ENCODE measurements at regions not wholly inside any gene's neighbourhood (a gene's known extent, or its start where the extent isn't known, plus 50 kb on each side); places are given as distances from the start of the nearest gene placed in this dataset.
"Not testable (repeated sequence)": the region's sequence is repeated elsewhere in the genome, so short reads cannot be mapped to it uniquely, and the experiment has no call there.

DNA sequence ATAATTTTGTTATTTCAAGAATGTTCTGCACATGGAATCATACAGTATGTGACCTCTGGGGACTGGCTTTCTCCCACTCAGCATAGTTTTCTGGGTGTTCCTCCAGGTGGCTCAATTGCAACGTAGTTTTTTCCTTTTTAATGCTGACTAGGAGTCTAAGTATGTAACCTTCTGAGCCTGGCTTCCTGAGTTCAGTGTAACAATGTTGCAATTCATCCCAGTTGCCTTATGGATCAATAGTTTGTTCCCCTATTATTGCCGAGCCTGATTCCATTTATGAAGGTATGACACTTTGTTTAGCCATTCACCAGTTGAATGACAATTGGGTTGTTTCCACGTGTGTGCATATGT, 128.3 kb downstream of the CRYBB2 start:
- DNase-seq, result no peak
- intact Hi-C loops (cut with DNase I), result no loop called here

DNA sequence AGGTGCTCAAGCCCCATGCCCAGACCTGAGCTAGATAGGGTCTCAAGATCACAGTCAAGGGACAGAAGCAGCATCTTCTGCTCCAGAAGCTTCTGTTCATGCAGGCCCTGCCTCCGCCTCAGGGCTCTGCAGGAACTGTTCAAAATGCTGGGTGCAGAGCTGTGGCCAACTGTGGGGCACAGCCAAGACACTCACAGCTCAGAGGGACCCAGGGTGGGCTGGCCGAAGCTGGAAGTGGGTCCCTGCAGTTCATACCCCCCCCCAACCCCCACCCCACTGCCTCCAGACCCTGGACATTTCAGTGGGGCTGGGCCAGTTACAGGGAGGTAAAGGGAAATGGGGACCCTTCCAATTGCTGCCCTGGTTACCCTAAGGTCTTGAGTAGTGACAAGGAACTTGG, 129.0 kb downstream of the CRYBB2 start:
- peak in 1 of 42 donors; percentile 7 for DNase-seq
- intact Hi-C loops (cut with DNase I), result no loop called here

DNA sequence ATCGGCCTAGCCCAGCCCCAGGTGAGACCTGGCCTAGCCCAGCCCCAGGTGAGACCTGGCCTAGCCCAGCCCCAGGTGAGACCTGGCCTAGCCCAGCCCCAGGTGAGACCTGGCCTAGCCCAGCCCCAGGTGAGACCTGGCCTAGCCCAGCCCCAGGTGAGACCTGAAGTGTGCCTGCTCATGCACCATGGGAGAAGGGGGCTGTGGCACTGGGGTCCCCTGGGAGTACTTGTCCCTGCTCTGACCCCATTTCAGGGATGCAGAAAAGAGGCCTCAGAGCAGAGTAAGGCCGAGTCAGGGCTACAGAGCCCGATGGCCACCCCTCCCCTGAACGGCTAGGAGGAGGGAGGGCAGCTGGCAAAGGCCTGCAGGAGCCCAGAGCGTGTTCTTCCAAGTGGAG, 129.6 kb downstream of the CRYBB2 start:
- DNase-seq, result peak in 1 of 42 donors; percentile 9
- intact Hi-C loops (cut with DNase I), result not testable (repeated sequence)

DNA sequence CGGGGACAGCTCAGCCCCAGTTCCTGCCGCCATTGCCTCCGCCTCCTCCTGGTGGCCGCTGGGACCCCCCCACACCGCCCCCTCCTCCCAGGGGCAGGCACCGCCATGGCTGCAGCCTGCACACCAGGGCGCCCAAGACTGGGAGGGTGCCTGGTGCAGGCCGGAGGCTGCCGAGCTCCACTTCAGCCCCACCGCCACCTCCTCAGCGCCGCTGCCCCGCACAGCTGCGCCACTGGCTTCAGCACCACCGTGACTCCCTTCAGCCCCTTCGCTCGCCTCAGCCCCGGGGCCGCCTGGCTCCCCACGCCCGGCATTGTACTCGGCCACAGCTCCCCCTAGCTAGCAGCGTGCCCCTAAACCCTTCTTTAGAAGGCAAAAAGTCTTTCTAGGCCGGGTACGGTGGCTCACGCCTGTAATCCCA, 131.1 kb downstream of the CRYBB2 start:
- peak in 6 of 42 donors; percentile 2 to 29 (median 8) for DNase-seq
- intact Hi-C loops (cut with DNase I), result no loop called here

DNA sequence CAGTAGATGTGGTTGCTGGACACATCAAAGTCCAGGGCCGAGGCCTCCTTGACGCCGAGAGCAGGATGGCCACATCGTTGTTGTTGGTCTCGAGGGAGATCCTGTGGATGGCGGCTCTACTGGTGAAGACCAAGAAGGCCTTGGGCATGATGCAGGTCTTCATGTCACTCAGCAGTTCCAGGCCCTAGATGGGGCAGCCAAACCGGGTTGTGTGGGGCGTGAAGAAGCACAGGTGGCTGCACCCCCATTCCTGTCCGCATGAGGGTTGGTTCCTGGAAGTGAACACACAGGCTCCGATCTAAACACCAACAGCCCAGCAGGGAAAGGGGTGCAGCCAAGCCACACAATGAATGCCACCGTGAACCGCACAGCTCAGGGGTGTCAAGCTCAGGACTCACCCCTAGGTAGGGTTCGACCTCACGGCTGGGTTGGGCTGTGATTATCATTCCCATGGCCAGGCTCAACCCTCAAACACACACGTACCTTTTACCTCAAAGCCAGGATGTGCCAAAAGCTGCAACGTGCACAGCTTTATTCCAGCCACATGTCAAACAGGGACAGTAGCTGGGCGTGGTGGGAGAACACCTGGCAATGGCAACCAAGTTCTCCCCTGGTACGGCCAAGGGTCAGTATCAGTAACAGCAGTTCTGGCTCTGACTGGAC, 132.3 kb downstream of the CRYBB2 start:
- intact Hi-C loops (cut with DNase I), result no loop called here
- peak in 7 of 42 donors; percentile 4 to 29 (median 12) for DNase-seq

DNA sequence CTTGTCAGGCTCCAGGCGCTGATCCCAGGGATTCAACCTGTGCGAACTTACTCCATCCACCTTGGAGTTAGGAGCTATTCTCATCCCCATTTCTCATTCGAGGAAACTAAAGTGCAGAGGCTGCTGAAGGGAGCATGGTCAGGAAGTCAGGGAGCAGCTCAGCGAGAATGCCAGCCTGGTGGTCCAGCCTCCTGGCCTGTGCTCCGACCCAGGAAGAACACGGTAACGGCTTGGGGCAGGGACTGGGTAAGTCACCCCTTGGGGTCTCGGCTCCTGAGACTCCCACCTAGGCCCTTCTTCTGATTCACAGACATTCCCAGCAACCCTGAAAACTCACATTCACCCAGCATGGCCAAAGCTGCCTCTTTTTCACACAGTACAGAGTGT, 132.8 kb downstream of the CRYBB2 start:
- intact Hi-C loops (cut with DNase I), result no loop called here
- peak in 4 of 42 donors; percentile 4 to 18 (median 12) for DNase-seq

DNA sequence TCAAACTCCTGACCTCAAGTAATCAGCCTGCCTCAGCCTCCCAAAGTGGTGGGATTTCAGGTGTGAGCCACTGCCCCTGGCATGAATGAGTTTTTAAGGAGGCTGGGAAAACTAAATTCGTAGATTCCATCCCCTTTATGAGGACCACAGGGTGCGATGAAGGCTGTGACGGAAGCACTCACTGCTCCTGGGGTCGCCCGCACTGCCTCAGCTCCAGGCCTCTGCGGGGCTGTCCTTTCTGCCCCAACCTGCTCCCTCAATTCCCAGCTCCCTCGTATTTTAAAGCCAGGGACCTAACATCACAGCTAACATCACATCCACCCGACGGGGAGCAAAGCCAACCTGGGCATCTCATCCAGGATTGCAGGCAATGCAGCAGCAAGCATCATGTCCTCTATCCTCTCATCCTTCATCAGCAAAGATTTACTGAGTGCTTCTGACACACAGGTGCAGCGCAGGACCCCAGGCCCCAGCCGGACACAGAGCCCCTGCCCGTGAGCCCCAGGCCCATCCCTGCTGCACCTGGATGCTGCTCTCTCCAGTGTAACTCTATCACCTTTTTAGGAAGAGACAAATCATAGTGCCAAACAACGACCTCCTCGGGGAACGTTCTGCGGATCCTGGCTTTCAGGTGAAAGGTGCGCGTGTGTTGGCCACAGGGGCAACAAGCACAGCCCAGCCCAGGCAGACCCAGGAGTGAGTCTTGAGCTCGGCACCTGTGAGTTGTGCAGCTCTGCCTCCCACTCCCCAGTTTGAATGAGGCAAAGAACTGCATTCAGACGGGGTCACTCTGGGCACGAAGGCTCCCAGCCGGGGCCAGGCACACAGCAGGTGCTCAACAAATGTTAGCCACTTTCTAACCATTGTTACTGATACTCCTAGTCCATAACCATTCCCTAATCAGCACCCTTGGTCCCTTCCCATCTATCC, 134.3 kb downstream of the CRYBB2 start:
- DNase-seq, result peak in 8 of 42 donors; percentile 3 to 21 (median 6)
- intact Hi-C loops (cut with DNase I), result no loop called here

DNA sequence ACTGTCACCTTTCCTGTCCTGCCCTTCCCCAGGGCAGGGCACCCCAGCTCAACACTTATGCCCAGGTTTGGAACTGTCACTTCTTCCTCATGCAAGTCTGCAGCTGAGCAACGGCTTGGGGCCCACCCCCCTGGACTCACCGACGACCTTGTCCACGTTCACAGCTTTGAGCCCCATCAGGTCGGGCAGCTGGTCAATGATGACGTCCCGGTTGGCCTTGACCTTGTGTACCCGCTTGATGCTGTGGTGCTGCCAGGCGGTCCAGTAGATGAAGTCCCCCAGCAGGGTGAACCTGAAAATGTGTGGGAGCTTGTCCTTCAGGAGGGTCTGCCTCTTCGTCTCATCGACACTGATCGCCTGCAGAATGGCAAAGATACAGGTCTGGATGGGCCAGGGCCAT, 135.0 kb downstream of the CRYBB2 start:
- DNase-seq, result peak in 6 of 42 donors; percentile 3 to 24 (median 10)
- intact Hi-C loops (cut with DNase I), result no loop called here

DNA sequence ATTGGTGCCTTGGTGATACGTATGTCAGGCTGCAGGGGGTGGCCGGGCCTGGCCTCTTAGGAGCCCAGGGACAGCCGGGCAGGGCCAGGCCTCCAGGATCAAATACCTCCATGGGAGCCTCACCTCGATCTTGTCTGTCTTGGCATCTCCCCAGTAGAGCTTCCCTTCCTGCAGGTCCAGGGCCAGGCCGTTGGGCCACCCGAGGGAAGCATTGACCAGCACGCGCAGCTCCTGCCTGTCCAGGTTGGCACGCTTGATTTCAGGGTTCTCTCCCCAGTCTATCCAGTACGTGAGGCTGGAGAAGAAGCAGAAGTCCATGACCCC, 137.7 kb downstream of the CRYBB2 start:
- intact Hi-C loops (cut with DNase I), result no loop called here
- DNase-seq, result peak in 2 of 42 donors; percentile 2 to 16

DNA sequence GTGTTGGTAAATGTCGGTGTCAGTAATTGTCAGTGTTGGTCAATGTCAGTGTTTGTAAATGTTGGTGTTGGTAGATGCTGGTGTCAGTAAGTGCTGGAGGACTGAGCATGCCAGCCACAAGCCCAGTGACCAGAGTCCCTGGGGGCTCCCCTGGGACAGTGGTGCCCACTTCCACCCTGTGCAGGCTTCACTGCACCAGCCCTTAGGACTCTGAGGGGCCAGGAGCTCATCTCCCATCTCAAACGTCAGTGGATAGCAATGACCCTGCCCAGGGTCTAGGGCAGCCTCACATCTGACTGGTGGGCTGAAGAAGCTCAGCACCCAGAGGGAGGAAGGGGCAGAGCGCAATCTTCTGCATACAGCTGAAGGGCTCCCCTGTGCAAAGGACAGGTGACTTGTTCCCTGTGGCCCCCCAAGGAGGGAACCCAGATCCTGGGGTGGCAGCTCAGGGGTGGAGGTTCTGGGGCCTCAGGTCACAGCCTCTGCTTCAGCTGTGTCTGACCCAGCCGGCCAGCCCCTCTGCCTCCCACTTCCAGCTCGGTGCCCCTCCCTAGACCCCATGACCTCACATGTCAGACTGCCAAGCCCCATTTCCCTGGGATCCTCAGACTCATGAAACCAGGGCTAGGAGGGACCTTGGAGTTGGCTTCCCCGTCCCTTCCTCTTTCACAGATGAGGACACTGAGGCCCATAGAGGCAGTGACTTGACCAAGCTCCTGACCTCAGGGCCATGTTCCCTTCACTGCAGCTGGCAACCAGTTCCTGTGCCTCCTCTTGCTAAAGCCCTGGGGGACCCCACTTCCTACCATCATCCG, 138.4 kb downstream of the CRYBB2 start:
- DNase-seq, result peak in 4 of 42 donors; percentile 5 to 17 (median 14)
- intact Hi-C loops (cut with DNase I), result no loop called here

DNA sequence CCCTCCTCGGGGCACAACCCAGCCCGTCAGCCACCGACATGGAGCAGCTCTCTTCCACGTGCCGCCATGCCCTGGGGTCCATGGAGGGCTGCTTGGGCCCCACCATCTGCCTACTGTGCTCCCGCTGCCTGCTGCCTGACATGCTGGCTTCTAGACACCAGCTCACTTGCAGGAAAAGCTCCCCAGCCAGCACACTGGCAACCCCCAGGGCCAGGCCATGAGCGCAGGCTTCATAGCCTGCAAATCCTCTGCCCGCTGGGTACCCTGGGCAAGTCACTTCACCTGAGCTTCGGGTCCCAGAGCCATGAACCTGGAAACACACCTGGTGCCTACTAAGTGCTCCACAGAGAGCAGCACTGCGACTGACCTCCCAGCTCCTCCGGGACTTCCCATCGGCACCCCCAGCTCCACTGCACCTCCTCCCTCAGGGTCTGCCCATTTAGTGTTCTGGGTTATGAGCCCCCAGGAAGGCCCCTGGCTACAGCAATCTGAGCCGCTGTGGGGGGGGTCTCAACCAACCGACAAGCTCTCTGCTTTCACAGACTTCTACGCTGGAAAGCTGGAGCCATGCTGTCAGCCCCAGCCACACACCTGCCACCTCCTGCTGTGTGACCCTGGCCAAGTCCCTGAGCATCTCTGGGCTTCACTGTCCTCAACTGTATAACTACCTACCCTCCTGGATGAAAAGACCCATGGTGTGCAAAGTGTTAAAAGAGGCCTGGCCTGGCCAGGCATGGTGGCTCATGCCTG, 139.2 kb downstream of the CRYBB2 start:
- intact Hi-C loops (cut with DNase I), result no loop called here
- DNase-seq, result peak in 3 of 42 donors; percentile 11 to 21 (median 13)

DNA sequence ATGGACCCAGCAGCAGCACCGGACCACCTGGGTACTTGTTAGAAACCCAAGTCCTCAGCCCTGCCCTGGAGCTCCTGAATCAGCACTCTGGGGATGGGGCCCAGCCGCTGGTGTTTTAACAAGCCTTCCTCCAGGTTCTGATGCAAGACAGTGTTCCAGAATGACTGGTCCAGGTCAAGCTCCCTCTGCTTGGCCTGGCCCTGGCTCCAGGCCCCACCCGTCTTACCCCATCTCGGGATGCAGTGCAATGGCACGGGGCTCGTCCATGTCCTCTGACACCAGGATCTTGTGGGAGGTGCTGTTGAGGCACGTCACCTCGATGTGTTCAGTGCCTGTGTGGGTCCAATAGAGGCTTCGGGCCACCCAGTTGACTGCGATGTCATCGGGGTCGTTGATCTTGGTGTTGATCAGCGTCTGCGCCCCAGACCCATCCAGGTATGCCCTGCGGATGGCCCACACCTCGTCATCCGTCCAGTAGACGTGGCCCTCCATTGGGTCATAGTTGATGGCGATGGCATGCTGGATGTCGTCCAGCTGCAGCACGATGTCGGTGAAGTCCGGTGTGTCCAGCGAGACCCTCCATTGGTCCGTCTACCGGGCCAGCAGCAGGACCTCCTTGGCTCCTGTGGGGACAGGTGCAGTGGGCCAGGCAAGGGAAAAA, 140.3 kb downstream of the CRYBB2 start:
- intact Hi-C loops (cut with DNase I), result loop anchor here (5.0 kb wide), 1 partner anchor 88 kb away; no protein-coding TSS in a partner anchor
- peak in 5 of 42 donors; percentile 8 to 36 (median 16) for DNase-seq

DNA sequence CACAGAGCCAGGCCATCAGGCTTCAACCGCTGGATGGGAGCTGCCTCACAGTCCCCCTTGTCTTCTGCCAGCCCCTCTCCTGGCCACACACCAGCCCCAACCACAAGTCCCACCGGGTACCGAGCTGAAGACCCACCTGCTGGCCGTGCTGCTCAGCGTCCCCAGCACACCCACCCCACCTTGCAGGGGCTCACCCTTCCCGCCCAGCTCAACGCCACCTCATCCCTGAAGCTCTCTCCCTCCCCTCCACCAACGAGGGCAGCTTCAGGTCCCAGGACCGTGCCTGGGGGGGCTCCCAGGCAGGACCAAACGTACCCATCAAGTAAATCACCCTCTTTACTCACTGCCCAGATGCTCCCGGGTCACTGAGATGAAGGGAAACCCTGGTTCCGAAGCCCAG, 141.0 kb downstream of the CRYBB2 start:
- intact Hi-C loops (cut with DNase I), result loop anchor here (5.0 kb wide), 1 partner anchor 87 kb away; no protein-coding TSS in a partner anchor
- peak in 5 of 42 donors; percentile 4 to 22 (median 9) for DNase-seq

DNA sequence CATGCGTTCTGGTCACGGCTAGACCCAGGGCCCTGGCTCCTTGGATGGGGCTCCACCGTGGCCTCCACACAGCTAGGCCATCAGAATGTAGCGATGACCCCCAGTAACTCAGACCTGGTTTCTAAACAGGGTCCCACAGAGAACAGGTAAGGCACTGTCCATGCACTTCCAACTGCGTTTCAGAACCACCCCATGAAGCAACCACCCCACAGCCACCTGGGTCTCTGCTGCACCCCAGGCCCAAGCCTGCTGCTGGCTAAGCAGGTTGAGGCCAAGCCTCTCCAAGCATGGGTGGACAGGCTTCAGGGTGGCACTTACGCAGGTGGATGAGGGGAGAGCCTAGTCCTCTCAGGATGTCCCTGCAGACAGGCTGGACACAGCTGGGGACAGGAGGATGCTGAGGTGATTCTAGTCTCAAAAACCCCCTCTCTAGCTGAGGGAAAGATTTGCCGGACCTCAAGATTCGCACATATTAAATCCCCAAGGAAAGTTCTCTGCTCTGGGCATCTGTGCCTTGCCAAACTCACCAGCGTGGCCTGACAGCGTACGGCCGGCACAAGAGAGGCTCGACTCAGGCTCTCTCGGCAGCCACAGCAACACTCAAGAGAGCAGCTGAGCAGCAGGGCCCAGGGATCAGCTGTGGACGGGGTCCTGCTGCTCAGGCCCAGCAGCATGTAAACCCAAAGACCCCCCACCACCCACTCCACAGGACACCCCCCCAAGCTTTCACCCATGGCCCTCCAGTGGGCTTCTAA, 141.6 kb downstream of the CRYBB2 start:
- intact Hi-C loops (cut with DNase I), result loop anchor here (5.0 kb wide), 1 partner anchor 86 kb away; no protein-coding TSS in a partner anchor
- DNase-seq, result peak in 4 of 42 donors; percentile 6 to 24 (median 11)

DNA sequence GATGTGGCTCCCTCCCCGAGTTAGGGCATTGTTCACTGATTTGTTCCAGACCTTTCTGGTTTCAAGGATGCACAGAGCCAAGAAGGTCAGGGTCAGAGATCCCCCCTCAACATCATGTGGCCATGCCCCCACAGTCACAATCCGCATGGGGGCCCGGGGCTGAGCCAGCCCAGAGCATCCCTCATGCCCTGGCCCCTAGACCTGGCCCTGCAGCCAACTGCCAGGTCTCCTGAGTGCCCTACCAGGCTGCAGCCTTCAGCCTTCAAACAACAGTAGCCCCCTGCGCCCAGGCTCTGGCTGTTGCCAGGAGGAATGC, 142.4 kb downstream of the CRYBB2 start:
- intact Hi-C loops (cut with DNase I), result loop anchor here (5.0 kb wide), 1 partner anchor 85 kb away; no protein-coding TSS in a partner anchor
- no peak for DNase-seq

DNA sequence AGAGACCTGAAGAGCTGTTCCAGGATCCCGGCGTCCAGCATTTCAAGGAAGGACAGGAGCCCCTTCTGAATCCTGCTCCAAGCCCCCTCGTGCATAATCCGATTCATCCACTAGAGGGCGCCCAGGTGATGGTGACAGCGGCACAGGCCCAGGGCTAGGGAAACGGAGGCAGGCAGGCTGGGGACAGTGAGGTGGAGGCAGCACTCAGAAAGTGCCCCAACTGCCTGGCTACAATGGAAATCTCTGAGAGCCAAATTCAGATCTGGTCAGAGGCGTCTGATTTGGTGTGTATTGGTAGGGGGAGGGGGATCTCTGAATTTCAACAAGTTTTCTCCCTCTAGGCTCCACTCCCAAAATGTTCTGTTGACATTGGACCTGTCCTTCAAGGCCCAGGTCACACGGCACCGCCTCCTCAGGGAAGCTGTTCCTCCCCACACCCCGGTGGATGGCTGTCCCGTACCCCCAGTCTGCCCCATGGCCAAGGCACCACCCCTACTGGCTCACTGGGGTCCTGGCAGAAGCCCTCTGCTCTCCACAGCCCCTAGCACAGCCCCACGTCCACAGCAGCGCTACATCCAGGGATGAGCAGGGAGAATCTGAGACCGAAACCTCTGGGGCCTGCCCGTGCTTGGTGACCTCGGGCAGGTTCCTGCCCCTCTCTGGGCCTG, 142.9 kb downstream of the CRYBB2 start:
- DNase-seq, result peak; percentile 28 to 89 (median 68)

DNA sequence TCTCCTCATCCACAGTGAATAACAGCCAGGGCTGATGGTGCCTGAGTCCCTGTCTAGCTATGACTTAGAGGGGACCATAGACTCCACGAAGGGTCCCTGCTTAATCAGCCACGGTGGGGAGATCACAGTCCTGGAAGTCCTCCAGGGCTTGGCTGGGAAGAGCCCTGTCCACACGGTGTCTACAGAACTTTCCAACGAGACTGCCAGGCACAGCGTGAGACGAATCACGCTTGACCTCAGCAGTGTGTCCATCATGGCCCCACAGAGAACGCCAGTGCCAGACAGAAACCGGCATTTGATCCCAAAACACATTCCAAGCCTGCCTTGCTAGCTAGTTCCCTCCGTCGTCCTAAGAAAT, 143.4 kb downstream of the CRYBB2 start:
- intact Hi-C loops (cut with DNase I), result loop anchor here (5.0 kb wide), 1 partner anchor 84 kb away; no protein-coding TSS in a partner anchor
- DNase-seq, result no peak

More for the DNA sequence above, 142.9 kb downstream of the CRYBB2 start:
- intact Hi-C loops (cut with DNase I), result loop anchor here (5.0 kb wide), 1 partner anchor 85 kb away; no protein-coding TSS in a partner anchor
